ENCODE measurements at regions not wholly inside any gene's neighbourhood (a gene's known extent, or its start where the extent isn't known, plus 50 kb on each side); places are given as distances from the start of the nearest gene placed in this dataset.

- Histone ChIP-seq H3K27ac (ENCODE audit: extremely low read length, insufficient read depth, low read length) (no peak overlapping the region), H3K27me3 (ENCODE audit: control insufficient read depth in 1 of 2, insufficient read depth in 2 of 2, low read length in 2 of 2) (no peaks in the 10 kb centered on the region), H3K4me2 (ENCODE audit: low read depth, low read length) (no peak overlapping the region), H3K79me2 (ENCODE audit: insufficient read depth, low read length) (no peaks in the 10 kb centered on the region), H3K4me1 (ENCODE audit: insufficient read depth, low read length) (no peaks in the 10 kb centered on the region), H3K36me3 (replicated peaks in 1 of 2; ENCODE audit: control insufficient read depth in 1 of 2, insufficient read depth in 2 of 2, low read length in 2 of 2) (no peaks in the 10 kb centered on the region), H3K4me3 (replicated peaks in 1 of 3; ENCODE audit: insufficient read depth in 1 of 3, low read depth in 2 of 3, low read length in 3 of 3) (no peak overlapping the region), H4K20me1 (ENCODE audit: insufficient read depth, low read length) (no peaks in the 10 kb centered on the region), H2AFZ (ENCODE audit: low read length) (no peak overlapping the region), H3K9me3 (ENCODE audit: low read length) (no peaks in the 10 kb centered on the region), H3K9ac (ENCODE audit: insufficient read depth, low read depth, low read length) (no peak overlapping the region)
- POLR2A ChIA-PET, result no interaction called here
- ATAC-seq, result no peak
- 41% methylated on average over 4 of the region's 4 CpGs for WGBS (ENCODE audit: low lambda C conversion rate)
- in situ Hi-C loops (cut with HindIII; ENCODE audit: extremely low pct_ligation_motif_present, low pct_unique_long_range_greater_than_20kb), result no loop called here
- no peak for FAIRE-seq
- intact Hi-C loops (cut with micrococcal nuclease; ENCODE audit: unreplicated experiment), result no loop called here
- no TSS peak for BruUV-seq (replicated peaks)
- CTCF ChIA-PET (ENCODE audit: low intra/inter-chr PET ratio, low total read pairs), result no interaction called here
- no peak for TF ChIP-seq ZNF768 (CRISPR knock-in tag; IDR thresholded peaks at IDR 0.05)
- TF ChIP-seq NBN (conservative IDR thresholded peaks at IDR 0.05), result no peak
- TF ChIP-seq NR2F2 (IDR thresholded peaks at IDR 0.05; ENCODE audit: borderline replicate concordance, low read depth), result no peak
- no peak for TF ChIP-seq ZBTB1 (CRISPR knock-in tag; IDR thresholded peaks at IDR 0.05; ENCODE audit: borderline replicate concordance)
- no peak for TF ChIP-seq ZMYM3 (CRISPR knock-in tag; IDR thresholded peaks at IDR 0.05)
- no peak for TF ChIP-seq ZNF629 (CRISPR knock-in tag; conservative IDR thresholded peaks at IDR 0.05)
- TF ChIP-seq ZNF512B (CRISPR knock-in tag; IDR thresholded peaks at IDR 0.05; ENCODE audit: borderline replicate concordance), result no peak
- TF ChIP-seq NFATC3 (CRISPR knock-in tag; IDR thresholded peaks at IDR 0.05), result no peak
- TF ChIP-seq MTERF4 (CRISPR knock-in tag; IDR thresholded peaks at IDR 0.05), result no peak
- DNase-seq (ENCODE audit: low spot score), result no peak
Measured at GRCh38 chr20:1788044-1788443, 107.2 kb upstream of the SIRPA start.

All from HepG2 (cell line).